Mononuclear cell (primary cell): ENCODE measurements at regions not wholly inside any gene's neighbourhood (a gene's known extent, or its start where the extent isn't known, plus 50 kb on each side); places are given as distances from the start of the nearest gene placed in this dataset.

ENCODE experiments used
- H3K27me3 ChIP-seq: 2 replicates; pipeline ENCODE4 v1.6.0; 2011; ENCODE audit warnings: low read length, control low read depth; ENCODE audit not compliant: insufficient read depth
- H3K4me1 ChIP-seq: 2 replicates; pipeline ENCODE4 v1.5.1; 2011; ENCODE audit warnings: mild to moderate bottlenecking, low read length, control low read depth; ENCODE audit not compliant: insufficient read depth
- H3K4me3 ChIP-seq: 2 replicates; pipeline ENCODE4 v1.5.1; 2011; ENCODE audit warnings: mild to moderate bottlenecking, low read length, moderate library complexity
- H3K9me3 ChIP-seq: 2 replicates; pipeline ENCODE4 v1.5.1; 2011; ENCODE audit warnings: low read depth, mild to moderate bottlenecking, control low read depth, low read length

GRCh38 chr17:45730192-45730591 lies 53.9 kb upstream of the CRHR1 start:
- H3K4me3 ChIP-seq = no peak overlapping the region
- H3K27me3 ChIP-seq = peaks cover 3% of the 10 kb centered on the region
- H3K9me3 ChIP-seq = peaks cover 6% of the 10 kb centered on the region
- no peaks in the 10 kb centered on the region for H3K4me1 ChIP-seq

GRCh38 chr17:45731459-45731858 lies 52.7 kb upstream of the CRHR1 start:
- Histone ChIP-seq H3K4me1 (no peaks in the 10 kb centered on the region), H3K9me3 (peaks cover 6% of the 10 kb centered on the region), H3K27me3 (peaks cover 3% of the 10 kb centered on the region), H3K4me3 (no peak overlapping the region)

GRCh38 chr17:45732926-45733505 lies 51.1 kb upstream of the CRHR1 start:
- no peak overlapping the region for H3K4me3 ChIP-seq
- peaks cover 6% of the 10 kb centered on the region for H3K9me3 ChIP-seq
- peaks cover 3% of the 10 kb centered on the region for H3K27me3 ChIP-seq
- no peaks in the 10 kb centered on the region for H3K4me1 ChIP-seq

GRCh38 chr17:45733781-45734180 lies 50.3 kb upstream of the CRHR1 start:
- H3K9me3 ChIP-seq = peaks cover 6% of the 10 kb centered on the region
- H3K27me3 ChIP-seq = peaks cover 3% of the 10 kb centered on the region
- no peak overlapping the region for H3K4me3 ChIP-seq
- no peaks in the 10 kb centered on the region for H3K4me1 ChIP-seq
